ENCODE measurements at regions not wholly inside any gene's neighbourhood (a gene's known extent, or its start where the extent isn't known, plus 50 kb on each side); places are given as distances from the start of the nearest gene placed in this dataset.

- TF ChIP-seq, protein P1, sequence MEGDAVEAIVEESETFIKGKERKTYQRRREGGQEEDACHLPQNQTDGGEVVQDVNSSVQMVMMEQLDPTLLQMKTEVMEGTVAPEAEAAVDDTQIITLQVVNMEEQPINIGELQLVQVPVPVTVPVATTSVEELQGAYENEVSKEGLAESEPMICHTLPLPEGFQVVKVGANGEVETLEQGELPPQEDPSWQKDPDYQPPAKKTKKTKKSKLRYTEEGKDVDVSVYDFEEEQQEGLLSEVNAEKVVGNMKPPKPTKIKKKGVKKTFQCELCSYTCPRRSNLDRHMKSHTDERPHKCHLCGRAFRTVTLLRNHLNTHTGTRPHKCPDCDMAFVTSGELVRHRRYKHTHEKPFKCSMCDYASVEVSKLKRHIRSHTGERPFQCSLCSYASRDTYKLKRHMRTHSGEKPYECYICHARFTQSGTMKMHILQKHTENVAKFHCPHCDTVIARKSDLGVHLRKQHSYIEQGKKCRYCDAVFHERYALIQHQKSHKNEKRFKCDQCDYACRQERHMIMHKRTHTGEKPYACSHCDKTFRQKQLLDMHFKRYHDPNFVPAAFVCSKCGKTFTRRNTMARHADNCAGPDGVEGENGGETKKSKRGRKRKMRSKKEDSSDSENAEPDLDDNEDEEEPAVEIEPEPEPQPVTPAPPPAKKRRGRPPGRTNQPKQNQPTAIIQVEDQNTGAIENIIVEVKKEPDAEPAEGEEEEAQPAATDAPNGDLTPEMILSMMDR (conservative IDR thresholded peaks at IDR 0.05 in 1 of 2, IDR thresholded peaks at IDR 0.05 in 1 of 2; ENCODE audit: low read depth in 1 of 2, low read length in 2 of 2), result no peak
- no peak for TF ChIP-seq EZH2 (IDR thresholded peaks at IDR 0.05; ENCODE audit: low read length, missing control alignments)
Measured at GRCh38 chrX:22395372-22395771, 122.7 kb downstream of the CBLL2 start.

Measured in fibroblast of lung (primary cell).